IPS-20b (cell line): ENCODE measurements at regions not wholly inside any gene's neighbourhood (a gene's known extent, or its start where the extent isn't known, plus 50 kb on each side); places are given as distances from the start of the nearest gene placed in this dataset.

Source experiments
- H3K27ac ChIP-seq: one replicate; pipeline ENCODE4 v1.5.1; 2013; ENCODE audit warnings: low read length
- H3K27me3 ChIP-seq: 2 replicates; pipeline ENCODE4 v1.6.1; 2013; ENCODE audit warnings: mild to moderate bottlenecking, low read length, inconsistent platforms; ENCODE audit not compliant: insufficient read depth
- H3K36me3 ChIP-seq: 2 replicates; pipeline ENCODE4 v1.6.1; 2013; ENCODE audit warnings: low read depth, mild to moderate bottlenecking, inconsistent platforms, low read length, moderate library complexity; ENCODE audit not compliant: insufficient read depth
- H3K4me1 ChIP-seq: 2 replicates; pipeline ENCODE4 v1.6.1; 2013; ENCODE audit warnings: mild to moderate bottlenecking, control low read depth, inconsistent platforms, low read length, moderate library complexity; ENCODE audit not compliant: insufficient read depth
- H3K4me3 ChIP-seq: 2 replicates; pipeline ENCODE4 v1.5.1; 2013; ENCODE audit warnings: mild to moderate bottlenecking, low read length, inconsistent platforms
- H3K9ac ChIP-seq: 2 replicates; pipeline ENCODE4 v1.6.1; 2013; ENCODE audit warnings: low read depth, mild to moderate bottlenecking, inconsistent platforms, low read length, moderate library complexity
- H3K9me3 ChIP-seq: 2 replicates; pipeline ENCODE4 v1.6.1; 2013; ENCODE audit warnings: mild to moderate bottlenecking, low read depth, low read length, inconsistent platforms; ENCODE audit not compliant: insufficient read depth

GRCh38 chr16:85458968-85459367 lies 154.2 kb upstream of the GSE1 start:
- Histone ChIP-seq H3K36me3 (no peaks in the 10 kb centered on the region), H3K4me3 (no peak overlapping the region), H3K27me3 (peaks cover 77% of the 10 kb centered on the region), H3K27ac (no peak overlapping the region), H3K9me3 (no peaks in the 10 kb centered on the region), H3K9ac (no peak overlapping the region), H3K4me1 (peaks cover 22% of the 10 kb centered on the region; the same call in 1 of the 2 replicates)

DNA sequence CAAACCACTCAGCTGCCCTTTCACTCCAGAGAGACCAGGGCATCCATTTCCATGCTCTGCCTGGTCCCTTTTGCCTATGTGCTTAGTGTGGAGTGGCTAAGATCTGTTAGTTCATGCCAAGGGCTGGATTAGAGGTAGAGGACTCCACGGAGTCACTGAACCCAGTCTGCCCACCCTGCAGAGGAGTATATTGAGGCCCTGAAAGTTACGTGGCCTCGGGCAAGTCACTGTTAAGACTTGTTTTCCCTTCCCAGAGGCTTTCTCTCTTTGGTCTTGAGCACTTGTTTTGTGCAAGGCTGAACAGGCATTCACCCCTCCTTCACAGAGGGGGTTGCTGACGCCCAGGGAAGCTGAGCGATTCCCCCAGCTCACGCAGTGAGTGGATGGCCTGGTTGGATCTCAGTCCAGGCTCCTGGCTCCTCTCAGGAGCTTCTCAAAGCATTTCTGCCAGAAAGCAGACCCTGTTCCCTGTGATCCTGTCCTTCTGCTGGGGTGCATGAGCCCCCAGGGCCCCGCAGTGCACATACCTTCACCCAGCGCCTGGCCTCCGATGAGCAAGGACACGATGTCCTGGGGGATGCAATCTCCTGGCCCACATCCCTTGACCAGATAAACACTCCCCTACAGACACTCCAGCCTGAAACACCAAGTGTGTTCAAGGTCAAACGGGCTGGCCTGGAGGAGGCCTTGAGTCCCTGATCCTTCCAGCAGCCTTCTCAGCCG lies 153.4 kb upstream of the GSE1 start:
- no peak overlapping the region for H3K4me3 ChIP-seq
- H3K27ac ChIP-seq: no peak overlapping the region
- no peaks in the 10 kb centered on the region for H3K36me3 ChIP-seq
- peaks cover 22% of the 10 kb centered on the region; the same call in 1 of the 2 replicates for H3K4me1 ChIP-seq
- no peaks in the 10 kb centered on the region for H3K9me3 ChIP-seq
- H3K9ac ChIP-seq: no peak overlapping the region
- peaks cover 84% of the 10 kb centered on the region for H3K27me3 ChIP-seq

DNA sequence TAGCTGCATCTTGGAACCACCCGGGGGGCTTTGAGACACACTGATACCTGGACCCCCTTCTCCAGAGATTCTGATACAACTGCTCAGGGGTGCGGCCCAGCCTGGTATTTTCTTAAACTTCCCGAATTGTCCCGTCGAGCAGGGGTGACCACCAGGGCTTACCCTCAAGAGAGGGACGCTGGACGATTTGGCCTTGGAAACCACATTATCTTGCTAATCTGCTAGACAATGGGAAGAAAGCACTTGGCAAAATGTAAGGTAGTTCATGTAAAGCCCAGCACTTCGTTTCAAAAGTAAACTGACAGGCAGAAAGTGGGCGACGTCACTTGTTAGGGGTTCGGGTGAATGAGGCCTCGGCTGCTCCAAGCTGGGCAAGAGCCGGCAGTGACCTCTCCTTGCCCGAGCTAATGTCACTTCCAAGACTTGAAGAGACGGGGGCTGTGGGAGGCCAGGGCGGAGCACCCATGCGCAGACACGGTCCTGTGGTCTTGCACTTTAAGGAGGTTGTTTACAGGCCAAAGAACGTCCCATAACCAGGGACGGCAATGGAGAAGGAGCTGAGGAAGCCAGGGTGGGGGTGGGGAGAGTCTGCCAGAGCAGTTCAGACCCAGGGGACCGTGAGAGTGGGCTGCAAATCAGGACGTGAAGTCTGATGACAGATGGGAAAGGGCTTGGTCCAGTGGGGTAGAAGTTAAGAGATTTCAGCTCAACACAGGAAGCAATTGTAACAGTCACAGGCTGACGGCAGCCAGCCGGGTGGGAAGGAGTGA lies 152.7 kb upstream of the GSE1 start:
- Histone ChIP-seq H3K27me3 (peaks cover 86% of the 10 kb centered on the region), H3K4me3 (no peak overlapping the region), H3K9ac (no peak overlapping the region), H3K36me3 (no peaks in the 10 kb centered on the region), H3K4me1 (peaks cover 22% of the 10 kb centered on the region; the same call in 1 of the 2 replicates), H3K9me3 (no peaks in the 10 kb centered on the region), H3K27ac (no peak overlapping the region)

DNA sequence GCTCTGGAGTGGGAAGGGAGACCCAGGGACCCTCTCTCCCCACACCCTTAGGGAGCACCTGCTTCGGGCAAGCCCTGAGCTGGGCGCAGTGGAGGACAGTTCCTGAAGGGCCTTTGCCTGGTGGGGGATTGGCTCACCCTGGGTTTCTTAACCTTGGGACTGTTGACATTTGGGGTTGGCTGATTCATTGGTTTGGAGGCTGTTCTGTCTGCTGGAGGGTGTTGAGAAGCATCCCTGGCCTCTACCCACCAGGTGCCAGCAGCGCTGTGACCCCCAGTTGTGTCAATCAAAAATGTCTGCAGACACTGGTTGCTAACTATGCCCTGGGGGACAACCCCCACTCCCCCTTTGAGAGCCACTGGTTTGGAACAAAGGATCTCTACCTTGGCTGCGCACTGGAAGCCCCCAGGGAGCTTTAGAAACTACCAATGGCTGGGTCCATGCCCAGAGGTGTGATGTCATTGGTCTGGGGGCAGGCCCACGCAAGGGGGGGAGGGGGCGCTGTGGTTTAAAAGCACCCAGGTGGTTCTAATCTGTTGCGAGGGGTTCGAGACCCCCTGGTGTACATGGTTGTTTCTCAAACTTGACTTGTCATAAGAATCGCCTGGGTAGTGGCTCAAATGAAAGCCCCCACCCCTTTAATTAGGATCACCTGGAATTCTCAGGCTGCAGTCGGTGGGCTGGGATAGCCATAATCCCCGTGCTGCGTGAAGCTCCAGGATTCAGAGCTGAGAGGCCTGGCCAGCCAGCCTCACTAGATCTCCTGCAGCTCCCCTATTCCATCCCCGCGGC lies 151.9 kb upstream of the GSE1 start:
- H3K4me3 ChIP-seq: peak overlapping the region; percentile 63; the same call in 1 of the 2 replicates
- H3K9ac ChIP-seq: no peak overlapping the region
- no peaks in the 10 kb centered on the region for H3K36me3 ChIP-seq
- no peaks in the 10 kb centered on the region for H3K9me3 ChIP-seq
- no peak overlapping the region for H3K27ac ChIP-seq
- H3K4me1 ChIP-seq: peaks cover 19% of the 10 kb centered on the region; the same call in 1 of the 2 replicates
- peaks cover 78% of the 10 kb centered on the region for H3K27me3 ChIP-seq

DNA sequence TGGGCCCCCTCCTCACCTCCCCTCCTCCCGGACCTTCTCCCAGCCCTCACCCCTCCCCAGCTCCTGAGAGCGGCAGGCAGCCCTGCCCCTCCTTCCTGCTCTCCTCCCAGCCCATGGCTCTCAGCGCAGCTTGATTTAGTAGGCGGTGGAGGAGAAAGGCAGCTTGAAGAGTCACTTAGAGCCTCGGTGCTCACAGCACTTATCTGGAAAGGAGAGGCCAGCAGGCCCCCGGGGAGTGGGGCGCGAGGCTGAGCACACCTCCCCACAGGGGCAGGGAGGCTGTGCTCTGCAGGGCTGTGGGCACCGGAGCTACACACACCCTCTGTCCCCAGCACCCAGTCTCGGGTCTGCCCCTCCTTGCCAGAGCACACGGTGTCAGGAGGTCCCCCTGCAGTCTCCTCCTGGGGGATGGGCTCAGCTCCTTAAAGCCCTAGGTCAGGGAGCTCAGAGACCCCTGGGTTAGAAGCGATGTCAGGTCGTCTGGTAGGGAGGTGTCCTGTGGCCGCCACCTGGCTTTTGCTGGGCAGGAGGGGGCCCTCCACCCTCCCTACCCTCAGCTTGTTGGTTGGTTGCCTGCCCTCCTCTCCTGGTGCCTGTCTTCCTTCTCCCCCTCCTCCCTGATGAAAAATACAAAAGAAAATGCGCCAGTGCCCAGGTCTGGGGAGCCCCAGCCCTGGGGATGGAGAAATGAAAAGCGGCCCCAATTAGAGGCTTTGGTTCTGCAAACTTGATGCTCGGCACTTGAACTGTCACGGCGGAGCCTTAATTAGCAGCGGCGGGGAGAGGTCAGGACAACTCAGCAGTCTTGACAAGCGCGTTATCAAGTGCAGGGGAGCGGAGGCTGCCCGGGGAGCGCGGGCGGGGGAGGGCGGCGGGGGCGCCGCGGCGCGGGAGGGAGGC lies 151.1 kb upstream of the GSE1 start:
- Histone ChIP-seq H3K27me3 (peaks cover 69% of the 10 kb centered on the region), H3K27ac (no peak overlapping the region), H3K9ac (no peak overlapping the region), H3K4me3 (peak overlapping the region; percentile 63; the same call in 1 of the 2 replicates), H3K4me1 (peaks cover 19% of the 10 kb centered on the region; the same call in 1 of the 2 replicates), H3K36me3 (no peaks in the 10 kb centered on the region), H3K9me3 (no peaks in the 10 kb centered on the region)

DNA sequence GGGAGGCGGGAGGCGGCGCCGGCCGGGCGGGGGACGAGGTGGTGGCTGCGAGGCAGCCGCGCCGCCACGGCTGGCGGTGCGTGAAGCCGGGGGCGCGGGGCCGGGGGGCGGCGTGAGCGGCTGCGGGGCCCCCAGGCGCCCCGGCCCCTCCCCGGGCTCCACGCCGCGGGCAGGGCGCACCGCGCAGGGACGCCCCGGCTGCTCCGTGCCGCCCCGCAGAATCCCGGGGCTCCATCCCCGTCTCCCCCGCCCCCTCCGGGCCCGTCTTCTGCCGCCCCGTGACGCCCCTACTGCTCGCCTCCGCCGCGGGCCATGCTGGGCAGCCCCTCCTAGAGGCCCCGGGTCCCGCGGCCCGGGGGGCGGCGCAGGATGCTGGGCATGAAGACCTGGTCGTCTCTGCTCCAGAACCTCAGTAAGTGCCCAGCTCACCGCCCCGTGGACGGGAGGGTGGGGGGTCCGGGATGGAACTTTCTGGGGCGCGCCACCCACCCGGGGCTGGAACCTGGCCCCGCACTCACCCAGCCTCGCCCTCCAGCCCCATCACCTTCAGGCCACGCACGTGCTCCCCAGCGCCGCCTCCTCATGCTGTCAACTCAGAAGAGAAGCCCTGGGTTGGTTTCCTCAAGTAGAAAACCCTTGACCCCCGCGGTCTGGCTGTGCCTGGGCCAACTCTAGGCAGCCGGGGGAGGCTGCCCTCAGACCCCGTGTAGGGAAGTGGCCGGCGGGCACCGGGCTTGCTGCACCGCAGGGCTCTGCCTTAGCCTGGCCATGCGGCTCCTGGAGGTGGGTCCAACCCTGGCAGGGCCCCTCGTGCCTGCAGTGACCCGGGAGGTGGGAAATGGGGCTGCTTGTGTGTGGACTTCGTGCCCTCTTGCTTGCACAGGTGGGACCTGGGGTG lies 150.2 kb upstream of the GSE1 start:
- H3K36me3 ChIP-seq: no peaks in the 10 kb centered on the region
- no peaks in the 10 kb centered on the region for H3K9me3 ChIP-seq
- H3K27me3 ChIP-seq: peaks cover 63% of the 10 kb centered on the region
- no peak overlapping the region; the same call in 1 of the 2 replicates for H3K4me3 ChIP-seq
- peaks cover 19% of the 10 kb centered on the region; the same call in 1 of the 2 replicates for H3K4me1 ChIP-seq
- H3K27ac ChIP-seq: no peak overlapping the region
- no peak overlapping the region for H3K9ac ChIP-seq

DNA sequence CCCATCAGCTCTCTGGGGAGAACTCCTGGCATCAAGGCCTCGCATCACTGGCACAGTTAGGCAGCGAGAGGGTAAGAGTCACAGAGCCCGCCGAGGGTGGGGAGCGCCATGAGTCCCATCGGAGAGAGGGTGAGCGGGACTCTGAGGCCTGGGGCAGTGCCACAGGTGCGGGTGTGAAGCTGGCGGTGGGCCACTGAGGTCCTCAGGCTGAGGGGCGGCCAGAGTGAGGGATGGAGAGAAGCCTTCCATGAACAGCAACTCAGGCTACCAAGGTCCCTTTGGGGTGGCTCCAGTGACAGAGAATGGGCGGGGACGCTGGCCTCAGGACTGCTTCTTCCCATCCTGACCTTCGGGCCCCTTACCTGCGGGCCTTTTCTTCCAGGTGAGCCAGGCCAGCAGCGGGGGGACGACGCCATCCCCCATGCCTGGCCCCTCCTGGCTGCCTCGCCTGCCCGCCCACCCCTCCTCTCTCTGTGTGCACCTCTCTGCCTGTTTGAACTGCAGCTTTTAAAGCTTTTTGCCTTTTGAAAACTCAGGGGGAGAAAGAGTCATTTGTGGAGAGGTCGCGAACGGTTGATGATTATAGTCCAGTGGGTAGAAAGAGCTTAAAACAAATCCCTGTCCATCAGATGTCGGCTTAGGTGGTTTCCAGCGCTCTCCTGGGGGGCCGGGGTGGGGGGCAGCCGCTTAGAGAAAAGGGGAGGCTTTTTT lies 149.3 kb upstream of the GSE1 start:
- no peak overlapping the region for H3K9ac ChIP-seq
- H3K27me3 ChIP-seq: peaks cover 61% of the 10 kb centered on the region
- peaks cover 19% of the 10 kb centered on the region; the same call in 1 of the 2 replicates for H3K4me1 ChIP-seq

DNA sequence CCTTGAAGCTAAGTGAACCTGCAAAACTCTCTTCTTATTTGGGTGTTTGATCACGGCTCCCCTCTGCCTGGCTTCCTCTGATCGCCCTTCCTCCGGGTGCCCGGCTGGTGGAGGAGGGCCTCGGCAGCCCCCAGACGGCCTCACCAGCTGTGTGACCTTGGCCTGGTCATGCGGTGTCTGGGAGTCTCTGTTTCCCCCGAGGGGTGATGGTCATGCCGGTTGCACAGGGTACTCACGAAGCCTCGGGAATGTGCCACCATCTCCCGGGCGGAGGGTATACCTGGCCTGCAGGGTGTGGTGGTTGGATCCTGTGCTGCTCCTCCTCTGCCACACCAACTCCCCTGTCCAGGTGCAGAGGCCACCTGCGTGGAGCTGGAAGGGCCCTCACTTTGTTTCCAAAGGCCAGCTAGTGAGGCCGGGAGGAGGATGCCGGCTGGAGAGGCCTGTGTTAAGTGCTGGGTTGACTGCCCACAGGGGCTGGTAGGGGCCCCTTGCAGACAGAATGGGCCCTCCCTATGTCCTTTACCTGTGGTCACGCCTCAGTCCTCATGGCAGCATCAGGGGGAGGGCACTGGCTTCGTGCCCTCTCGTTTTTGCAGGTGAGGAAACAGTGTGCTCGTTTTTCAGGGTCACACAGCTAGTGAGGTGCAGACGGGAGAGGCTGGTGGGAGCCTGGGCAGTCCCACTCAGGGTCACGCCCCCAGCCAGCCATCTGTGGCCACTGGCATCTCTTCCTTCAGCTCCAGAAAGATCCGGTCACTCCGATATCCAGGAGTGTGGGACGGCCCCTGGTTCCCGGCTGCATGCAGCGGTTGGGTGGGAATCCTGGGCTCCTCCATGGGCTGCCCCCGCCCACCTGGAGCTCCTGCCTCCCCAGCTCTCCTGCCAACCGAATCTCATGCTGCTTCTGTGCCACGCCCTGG lies 148.5 kb upstream of the GSE1 start:
- H3K9me3 ChIP-seq: no peaks in the 10 kb centered on the region

More for the DNA sequence above, 149.3 kb upstream of the GSE1 start:
- H3K27ac ChIP-seq: no peak overlapping the region
- no peaks in the 10 kb centered on the region for H3K36me3 ChIP-seq
- no peaks in the 10 kb centered on the region for H3K9me3 ChIP-seq
- no peak overlapping the region for H3K4me3 ChIP-seq

More for the DNA sequence above, 148.5 kb upstream of the GSE1 start:
- H3K27ac ChIP-seq: no peak overlapping the region
- H3K4me1 ChIP-seq: peaks cover 19% of the 10 kb centered on the region; the same call in 1 of the 2 replicates
- H3K27me3 ChIP-seq: peaks cover 53% of the 10 kb centered on the region
- no peak overlapping the region for H3K4me3 ChIP-seq
- no peak overlapping the region for H3K9ac ChIP-seq
- no peaks in the 10 kb centered on the region for H3K36me3 ChIP-seq
